DLD1 (cell line): ENCODE measurements at regions not wholly inside any gene's neighbourhood (a gene's known extent, or its start where the extent isn't known, plus 50 kb on each side); places are given as distances from the start of the nearest gene placed in this dataset.

ENCODE experiments used
- in situ Hi-C: cut with HindIII; loops from 2 replicates; pipeline ENCODE4 v1.10.0; 2017; ENCODE audit warnings: low sequenced_read_pairs

DNA sequence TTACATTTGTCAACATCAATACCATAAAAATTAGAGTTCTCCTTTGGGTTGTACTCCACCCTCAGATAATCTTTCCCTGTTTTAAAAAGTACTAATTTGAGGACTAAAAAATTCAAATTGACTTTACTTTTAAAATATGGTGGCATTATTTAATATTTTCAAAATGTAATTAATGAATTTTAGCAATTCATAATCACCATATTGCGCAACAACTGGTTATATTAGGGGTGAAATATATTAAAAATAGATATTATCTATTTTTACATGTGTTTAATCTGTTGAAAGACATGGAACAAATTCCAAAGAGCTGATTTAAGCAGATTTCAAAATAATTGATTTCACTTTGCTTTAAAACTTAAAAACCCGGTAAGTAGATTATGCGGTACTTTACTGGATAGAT is 236.6 kb upstream of the NOL4 start:
- in situ Hi-C loops: no loop called here

DNA sequence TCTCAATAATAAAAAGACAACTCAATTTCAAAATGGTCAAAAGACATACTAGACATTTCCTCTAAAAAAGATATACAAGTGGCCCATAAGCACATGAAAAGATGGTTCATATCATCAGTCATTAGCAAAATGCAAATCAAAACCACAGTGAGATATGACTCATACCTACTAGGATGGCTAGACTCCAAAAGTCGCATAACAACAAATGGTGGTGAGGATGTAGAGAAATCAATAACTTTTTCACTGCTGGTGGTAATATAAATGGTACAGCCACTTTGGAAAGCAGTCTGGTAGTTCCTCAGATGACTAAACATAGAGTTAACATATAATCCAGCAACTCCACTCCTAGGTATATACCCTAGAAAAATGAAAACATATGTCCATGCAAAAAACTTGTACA is 242.3 kb upstream of the NOL4 start:
- in situ Hi-C loops: no loop called here

DNA sequence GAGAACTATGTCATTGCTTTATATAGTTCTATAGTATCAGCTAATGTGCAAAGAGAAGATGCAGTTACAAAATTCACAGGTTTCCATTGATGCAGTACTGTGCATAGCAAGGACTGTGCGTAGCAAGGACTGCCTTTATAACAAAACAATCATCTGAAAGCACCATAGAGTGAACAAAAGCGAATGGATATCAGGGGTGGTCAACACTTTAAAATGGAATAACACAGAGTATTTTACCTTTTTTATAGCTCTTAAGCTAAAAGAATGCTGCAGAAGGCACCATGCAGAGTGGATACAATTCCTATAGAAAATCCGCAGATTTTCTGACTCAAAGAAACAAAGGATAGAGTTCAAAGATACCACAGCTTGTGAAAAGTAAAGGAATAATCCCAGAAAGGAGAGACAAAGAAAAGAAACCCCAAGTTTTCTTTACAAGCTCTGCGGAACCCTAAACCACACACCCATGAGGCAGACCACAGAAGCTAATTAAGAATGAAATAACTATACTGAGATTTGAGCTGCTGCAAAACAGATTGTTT is 229.9 kb upstream of the DTNA start:
- in situ Hi-C loops: no loop called here

DNA sequence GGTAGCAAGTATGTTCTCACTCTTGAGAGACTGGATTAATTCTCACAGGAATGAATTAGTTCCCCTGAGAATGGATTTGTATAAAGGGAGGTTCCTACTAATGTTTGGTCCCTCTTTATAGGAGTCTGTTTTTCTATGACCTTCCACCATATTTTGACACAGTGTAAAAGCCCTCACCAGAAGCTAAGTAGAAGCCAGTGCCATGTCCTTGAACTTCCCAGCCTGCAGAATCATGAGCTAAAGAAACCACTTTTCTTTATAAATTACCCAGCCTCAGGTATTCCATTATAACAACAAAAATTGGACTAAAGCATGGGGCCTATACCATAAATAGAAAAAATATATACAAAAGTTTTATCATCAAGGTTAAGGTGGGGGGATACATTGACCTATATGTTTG is 227.9 kb upstream of the DTNA start:
- in situ Hi-C loops: no loop called here

DNA sequence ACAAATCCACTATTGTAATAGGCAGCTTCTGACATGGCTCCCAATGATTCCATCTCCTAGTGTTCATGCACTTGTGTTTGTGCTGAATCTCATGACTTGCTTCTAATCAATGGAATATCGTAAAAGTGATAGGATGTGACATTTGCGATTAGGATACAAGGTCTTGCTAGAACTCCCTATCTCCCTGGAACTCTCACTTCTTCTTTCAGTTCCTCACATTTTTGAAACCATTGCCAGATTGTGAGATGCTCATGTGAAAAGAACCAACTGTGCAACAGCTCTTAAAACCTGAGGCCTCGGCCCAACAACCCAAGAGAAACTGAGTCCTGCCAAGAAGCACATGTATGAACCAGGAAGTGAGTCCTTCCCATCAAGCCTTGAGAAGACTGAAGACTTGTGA is 226.9 kb upstream of the DTNA start:
- in situ Hi-C loops: no loop called here

DNA sequence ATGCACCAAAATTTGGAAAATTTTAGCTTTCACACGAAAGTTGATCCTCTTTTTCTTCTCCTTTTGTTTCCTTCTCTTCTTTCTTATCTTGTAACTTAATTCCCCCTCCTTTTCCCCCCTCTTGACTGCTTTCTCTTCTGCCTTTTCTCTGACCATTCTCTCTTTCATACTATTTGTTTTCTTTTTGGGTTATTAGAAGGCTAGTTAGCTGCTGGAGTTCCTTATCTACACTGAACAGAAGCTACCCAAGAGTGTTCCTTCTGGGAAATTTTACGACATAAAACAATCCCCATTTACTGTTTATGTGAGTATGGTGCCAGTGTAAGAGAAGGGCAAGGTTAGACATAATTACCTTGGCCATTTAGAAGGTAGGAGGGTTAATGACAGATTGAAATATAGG is 218.4 kb upstream of the DTNA start:
- in situ Hi-C loops: no loop called here

DNA sequence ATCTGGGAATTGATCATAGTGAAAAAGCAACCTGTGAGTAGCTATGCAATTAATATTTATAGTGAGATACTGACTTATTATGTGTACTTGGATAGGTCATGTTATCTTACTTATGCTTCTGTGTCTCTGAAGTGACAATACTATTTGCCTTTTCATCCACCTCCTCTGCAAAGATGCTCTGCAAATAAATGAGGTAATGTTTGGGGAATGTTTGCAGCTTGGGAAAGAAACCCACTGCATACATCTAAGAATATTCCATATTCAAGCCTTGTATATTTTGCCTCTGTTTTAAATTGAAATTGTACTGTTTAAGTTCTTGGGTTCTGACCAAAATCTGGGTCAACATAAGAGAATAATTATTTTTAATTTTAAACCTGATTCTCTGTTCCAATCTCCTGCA is 217.4 kb upstream of the DTNA start:
- in situ Hi-C loops: no loop called here

DNA sequence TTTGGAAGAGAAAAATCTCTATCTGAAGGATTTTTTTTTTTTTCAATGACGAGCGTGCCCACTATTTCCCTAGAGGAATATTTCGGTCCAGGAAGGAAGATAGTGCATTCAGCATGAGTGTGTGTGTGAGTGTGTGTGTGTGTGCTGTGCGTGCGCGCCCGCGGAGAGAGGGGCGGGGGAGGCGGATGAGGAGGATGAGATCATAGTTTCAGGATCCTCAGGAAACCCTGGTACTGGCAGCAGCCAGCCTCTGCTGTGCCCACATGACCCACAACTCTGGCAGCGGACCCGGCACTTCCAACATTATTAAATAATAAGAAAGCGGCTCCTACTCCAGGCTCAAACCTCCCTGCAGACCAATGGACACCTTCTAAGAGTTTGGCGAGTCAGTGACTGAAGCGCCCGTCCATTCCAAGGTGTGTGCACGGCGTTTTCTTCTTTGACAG is 217.0 kb upstream of the DTNA start:
- in situ Hi-C loops: no loop called here

DNA sequence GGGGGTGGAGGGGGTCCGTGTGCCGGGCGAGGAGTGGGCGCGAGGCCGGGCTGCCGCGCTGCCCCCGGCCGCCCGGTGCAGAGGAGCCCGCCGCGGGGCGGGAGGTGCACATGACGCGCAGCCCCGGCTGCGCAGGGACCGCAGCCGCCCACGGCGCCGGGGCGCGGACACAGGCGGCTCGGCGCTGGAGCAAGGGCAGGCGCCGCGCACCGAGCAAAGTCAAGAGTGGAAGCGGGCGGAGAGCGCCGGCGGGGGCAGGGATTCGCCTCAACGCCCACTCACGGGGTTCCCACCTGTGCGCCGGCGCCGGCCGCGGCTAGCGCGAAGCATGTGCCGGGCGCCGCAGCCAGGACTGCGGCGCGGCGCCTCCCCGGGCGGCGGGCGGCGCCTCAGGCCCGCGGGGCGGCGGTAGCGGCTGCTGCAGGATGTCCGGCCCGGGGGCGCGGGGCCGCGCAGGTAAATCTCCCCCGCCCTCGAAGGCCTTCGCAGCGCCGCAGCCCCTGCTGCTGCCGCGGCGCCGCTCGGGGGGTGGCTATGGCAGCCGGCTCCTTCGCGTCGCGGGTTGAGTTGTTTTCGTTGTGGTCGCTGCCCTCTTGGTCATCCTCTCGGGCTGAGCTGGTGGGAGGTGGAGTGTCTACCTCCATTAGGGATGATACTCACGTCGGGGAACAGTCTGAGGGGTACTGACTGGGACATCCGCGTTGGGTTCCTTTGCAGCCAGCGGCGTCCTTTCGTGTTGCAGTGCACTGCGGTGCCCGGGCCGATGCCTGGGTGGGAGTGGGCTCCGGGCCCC is 216.3 kb upstream of the DTNA start:
- in situ Hi-C loops: no loop called here

DNA sequence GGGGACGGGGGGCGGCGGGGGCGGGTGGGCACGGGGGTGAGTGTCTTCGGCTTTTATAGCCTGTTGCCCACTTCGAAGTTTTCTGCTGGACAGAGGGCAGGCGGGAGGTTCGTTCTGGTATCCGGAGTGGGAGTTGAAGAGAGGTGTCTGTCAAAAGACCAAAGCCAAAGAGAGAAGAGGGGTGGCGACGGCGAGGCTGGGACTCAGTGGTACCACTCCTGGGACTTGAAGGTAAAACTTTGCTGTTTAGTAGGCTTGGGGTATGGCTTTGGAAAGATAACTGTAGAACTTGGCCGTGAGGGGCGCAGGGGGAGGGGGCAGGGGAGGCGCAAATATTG is 215.8 kb upstream of the DTNA start:
- in situ Hi-C loops: no loop called here

DNA sequence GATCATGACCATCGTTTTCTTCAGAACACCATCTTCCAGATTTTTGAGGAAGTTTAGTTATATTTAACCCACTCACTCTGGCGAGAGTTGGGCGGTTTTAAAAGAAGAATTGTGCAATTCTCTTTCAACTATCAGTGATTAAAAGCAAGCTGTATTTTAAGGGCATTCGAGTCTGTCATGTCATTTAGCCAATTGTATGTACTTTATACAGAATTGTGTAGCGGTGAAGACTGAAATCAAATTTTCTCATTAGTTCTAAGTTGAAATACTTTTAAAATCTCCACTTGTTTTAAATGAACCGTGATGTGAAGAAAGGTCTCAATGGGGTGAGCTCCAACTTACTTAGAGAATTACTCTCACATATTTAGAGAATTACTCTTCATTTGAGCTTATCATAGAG is 214.6 kb upstream of the DTNA start:
- in situ Hi-C loops: no loop called here

DNA sequence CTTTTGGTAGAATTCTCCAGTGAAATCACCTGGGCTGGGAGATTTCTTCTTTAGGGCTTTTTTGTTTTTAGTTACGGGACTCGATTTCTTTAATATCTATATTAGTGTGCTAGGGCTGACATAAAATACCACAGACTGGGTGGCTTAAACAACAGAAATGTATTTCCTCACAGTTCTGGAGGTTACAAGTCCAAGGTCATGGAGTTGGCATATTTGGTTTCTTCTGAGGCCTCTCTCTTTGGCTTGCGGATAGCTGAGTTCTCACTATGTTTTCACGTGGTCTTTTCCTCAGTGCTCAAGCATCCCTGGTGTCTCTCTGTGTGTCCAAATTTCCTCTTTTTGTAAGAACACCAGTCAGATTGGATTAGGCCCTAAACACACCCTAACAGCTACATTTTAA is 208.5 kb upstream of the DTNA start:
- in situ Hi-C loops: no loop called here

DNA sequence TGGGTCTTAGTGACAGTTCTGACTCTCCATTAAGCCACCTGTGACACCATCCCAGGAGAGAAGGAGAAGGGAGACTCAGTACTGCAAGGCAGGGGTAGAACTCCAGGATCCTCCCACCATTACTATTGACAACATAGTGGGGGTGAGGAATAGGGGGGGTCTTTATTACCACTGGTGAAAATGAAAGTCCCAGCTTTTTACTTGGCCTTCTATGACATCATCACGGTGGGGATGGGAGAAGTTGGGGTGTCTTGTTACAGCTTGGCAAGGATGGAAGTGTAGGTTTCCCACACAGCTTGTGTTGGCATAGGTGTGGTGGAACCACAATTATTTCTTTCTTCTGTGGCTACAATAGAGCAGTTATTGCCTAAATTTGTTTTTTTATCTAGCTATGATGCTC is 203.9 kb upstream of the DTNA start:
- in situ Hi-C loops: no loop called here

DNA sequence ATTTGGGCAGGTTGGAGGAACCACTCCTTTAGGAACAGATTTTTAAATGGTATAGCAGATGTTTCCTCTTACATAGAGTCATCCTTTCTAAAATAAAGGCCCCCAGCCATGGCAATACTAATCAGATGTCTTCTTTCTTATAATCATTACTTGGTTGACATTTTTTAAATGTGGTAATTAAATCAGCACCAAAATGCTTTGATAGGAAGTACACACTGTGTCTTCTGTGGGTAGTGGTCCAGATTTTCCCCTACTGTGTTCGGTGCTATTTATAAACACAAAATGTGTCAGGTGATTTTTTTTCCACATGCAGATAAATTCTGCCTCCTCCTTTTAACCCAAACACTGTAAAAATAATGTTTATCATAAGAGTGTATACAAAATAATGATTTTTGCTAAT is 200.9 kb upstream of the DTNA start:
- in situ Hi-C loops: no loop called here

DNA sequence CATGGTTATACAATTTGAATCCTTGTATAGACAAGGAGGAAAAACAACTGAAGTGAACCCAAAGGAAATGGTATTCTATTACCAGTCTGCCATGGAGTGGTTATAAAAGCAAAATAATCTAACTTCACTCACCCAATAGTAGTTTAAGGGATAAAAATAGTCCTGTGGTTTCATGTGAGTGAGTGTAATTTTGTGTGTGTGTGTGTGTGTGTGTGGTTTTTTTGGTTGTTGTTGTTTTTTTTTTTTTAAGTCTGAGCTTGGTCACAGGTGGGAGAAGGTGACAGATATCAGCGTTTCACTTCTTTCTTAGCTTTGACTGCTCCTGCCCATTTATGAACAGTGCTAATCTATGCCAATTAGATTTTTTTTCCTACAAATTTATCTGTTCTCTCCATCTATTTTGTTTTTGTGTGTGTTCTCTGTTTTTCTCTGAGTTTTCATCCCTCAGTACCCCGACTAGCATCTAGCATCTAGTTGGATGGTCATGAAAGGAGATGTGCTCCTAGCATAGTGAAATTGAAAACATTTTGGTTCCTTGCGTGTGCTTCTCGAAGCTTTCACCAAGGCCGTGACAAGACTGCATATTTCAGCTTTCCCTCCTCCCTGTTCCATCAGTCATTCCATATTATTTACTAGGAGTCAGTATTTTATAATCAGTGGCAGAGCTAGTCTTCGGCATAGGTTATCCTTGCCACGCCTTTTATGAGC is 200.1 kb upstream of the DTNA start:
- in situ Hi-C loops: loop anchor here (10.0 kb wide), 1 partner anchor 105 kb away; no protein-coding TSS in a partner anchor

DNA sequence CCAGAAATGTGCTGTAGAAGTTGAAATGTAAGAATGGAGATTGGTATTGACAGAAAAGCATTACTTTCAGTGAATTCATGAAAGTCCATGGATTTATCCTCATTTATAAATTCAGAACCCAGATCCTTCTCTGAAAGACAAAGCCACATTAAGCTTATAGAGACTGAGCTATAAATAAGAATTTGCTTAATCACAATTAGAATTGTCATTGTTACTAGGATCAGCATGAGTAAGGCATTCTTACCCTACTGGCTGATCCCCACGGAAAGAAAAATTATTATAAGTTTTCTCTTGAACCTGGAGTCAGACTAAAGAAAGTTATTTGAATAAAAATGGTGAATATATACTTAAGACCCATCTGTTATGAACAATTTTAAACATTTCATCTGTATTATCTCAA is 199.2 kb upstream of the DTNA start:
- in situ Hi-C loops: loop anchor here (10.0 kb wide), 1 partner anchor 106 kb away; no protein-coding TSS in a partner anchor

DNA sequence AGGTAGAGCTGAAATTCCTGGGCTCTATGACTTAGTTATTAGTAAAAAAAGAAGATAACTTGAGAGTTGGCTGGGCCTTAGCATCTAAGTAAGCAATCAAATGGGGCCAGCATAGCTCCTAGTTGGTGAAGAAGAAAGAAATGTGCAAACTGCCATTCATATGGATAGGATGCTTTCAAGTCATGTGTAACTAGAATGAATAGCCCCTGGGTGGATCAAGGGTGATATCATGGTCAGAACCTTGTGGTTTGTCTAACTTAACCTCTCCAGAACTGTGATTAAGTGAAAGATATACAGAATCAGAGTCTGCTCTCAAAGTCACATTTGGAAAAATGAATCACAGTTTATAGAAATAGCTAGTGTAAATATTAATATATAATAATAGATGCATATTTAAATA is 198.7 kb upstream of the DTNA start:
- in situ Hi-C loops: loop anchor here (10.0 kb wide), 1 partner anchor 107 kb away; no protein-coding TSS in a partner anchor

DNA sequence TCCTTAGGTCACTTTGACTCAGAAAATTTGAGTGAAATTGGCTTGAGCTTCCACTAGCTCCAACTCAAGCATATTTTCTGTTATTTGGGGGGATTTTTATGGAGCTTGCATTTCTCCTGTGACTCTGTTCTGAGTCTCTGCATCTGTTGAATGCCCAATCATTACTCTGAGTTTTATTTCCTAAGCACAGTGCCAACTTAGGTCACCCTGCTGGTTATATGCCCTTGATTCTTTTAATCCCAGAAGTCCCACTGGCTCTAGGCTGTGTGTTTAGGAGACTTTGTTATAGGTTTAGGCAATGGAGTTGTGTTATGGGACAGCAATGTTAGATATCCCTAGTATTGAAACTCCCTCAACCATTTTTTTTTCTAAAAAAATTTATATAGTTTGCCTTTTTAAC is 198.2 kb upstream of the DTNA start:
- in situ Hi-C loops: loop anchor here (10.0 kb wide), 1 partner anchor 107 kb away; no protein-coding TSS in a partner anchor

DNA sequence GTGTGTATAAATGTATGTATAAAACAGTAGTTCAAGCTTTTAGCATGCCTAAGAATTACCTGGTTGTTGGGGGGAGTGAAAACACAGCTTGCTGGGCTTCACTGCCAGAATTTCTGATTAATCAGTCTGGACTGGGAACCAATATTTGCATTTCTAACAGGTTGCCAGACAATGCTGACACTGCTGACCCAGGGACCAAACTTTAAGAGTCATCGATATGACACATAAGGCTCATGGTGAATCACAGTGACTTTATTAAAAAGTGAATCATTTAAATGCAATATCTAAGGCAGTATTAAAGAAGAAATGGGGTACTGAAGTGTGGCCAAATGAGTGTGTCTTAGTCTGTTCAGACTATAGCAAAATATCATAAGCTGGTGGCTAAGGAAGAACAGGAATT is 195.9 kb upstream of the DTNA start:
- in situ Hi-C loops: loop anchor here (10.0 kb wide), 1 partner anchor 109 kb away; no protein-coding TSS in a partner anchor

DNA sequence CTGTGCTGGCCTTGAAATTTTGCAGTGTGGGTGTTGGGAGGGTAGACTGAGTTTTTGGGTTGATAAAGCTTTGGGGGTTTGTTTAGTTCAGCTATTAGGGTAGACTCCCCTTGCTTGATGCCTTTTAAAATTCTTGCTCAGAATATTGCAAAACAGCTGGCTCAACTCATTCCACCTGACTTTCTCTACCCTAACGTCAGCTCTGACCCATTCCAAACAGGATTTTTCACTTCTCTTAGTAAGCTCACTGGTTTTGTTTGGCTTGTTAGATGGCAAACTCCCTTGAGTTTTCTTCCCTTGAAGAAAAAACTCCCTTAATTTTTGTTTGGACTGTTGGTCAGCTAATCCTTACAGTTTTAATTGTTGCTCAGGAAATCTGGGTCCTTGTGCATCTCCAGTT is 195.1 kb upstream of the DTNA start:
- in situ Hi-C loops: loop anchor here (10.0 kb wide), 1 partner anchor 110 kb away; no protein-coding TSS in a partner anchor

DNA sequence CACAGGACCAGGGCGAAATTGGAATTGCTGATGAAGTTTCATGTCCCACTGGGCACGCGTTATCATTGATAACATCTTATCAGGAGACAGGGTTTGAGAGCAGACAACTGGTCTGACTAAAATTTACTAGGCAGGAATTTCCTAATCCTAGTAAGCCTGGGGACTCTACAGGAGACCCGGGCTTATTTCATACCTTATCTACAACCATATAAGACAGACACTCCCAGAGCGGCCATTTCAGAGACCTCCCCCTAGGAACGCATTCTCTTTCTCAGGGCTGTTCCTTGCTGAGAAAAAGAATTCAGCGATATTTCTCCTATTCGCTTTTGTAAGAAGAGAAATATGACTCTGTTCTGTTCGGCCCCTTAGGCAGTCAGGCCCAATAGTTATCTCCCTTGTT is 193.7 kb upstream of the DTNA start:
- in situ Hi-C loops: loop anchor here (10.0 kb wide), 1 partner anchor 112 kb away; no protein-coding TSS in a partner anchor

DNA sequence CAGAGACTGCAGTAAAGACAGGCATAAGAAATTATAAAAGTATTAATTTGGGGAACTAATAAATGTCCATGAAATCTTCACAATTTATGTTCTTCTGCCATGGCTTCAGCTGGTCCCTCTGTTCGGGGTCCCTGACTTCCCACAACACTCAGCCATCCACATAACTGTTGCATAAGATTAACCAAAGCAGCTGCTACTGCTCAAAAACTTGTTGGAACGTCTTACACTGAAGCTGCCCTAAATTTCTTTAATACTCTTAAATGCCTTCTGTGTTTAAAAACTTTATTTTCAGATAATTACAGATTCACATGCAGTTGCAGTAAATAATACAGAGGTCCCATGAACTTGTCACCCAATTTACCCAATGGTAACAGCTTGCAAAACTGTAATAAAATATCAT is 193.1 kb upstream of the DTNA start:
- in situ Hi-C loops: loop anchor here (10.0 kb wide), 1 partner anchor 112 kb away; no protein-coding TSS in a partner anchor
